ENCODE measurements at regions not wholly inside any gene's neighbourhood (a gene's known extent, or its start where the extent isn't known, plus 50 kb on each side); places are given as distances from the start of the nearest gene placed in this dataset.

GRCh38 chr5:109961751-109962150 is 272.0 kb downstream of the MAN2A1 start:
- TF ChIP-seq FOXA1 (IDR thresholded peaks at IDR 0.05) (no peak), SP1 (IDR thresholded peaks at IDR 0.05) (no peak)

Data from HEK293T (cell line).